Activated CD4-positive, alpha-beta memory T cell treated with anti-CD3 and anti-CD28 coated beads for 36 hours (primary cell): ENCODE measurements at regions not wholly inside any gene's neighbourhood (a gene's known extent, or its start where the extent isn't known, plus 50 kb on each side); places are given as distances from the start of the nearest gene placed in this dataset.
"Not testable (repeated sequence)": the region's sequence is repeated elsewhere in the genome, so short reads cannot be mapped to it uniquely, and the experiment has no call there.

Source experiments
- CTCF ChIA-PET: fragments of 350-600 bp; sonication (Branson Sonifier 250); formaldehyde crosslinking; loops from one replicate; lab custom pipeline; 2021; ENCODE audit warnings: antibody characterized with exemption, inconsistent platforms; lab: Charles Lee
- POLR2A ChIA-PET: fragments of 350-600 bp; sonication (Branson Sonifier 250); formaldehyde crosslinking; loops from one replicate; lab custom pipeline; 2021; ENCODE audit warnings: antibody characterized with exemption; lab: Charles Lee
- DNase-seq: peaks from one replicate; pipeline ENCODE4 v3.0.0-alpha.2; 2020
- H3K27ac Mint-ChIP-seq: one replicate; pipeline ENCODE4 v1.8.0; 2021; ENCODE audit warnings: mixed read lengths
- H3K27me3 Mint-ChIP-seq: one replicate; pipeline ENCODE4 v1.8.0; 2021; ENCODE audit warnings: mixed read lengths
- H3K36me3 Mint-ChIP-seq: one replicate; pipeline ENCODE4 v1.8.0; 2021; ENCODE audit warnings: mixed read lengths
- H3K4me1 Mint-ChIP-seq: one replicate; pipeline ENCODE4 v1.8.0; 2021; ENCODE audit warnings: low read depth, mixed read lengths
- H3K4me3 Mint-ChIP-seq: one replicate; pipeline ENCODE4 v1.8.0; 2021; ENCODE audit warnings: mild to moderate bottlenecking, mixed read lengths
- H3K9me3 Mint-ChIP-seq: one replicate; pipeline ENCODE4 v1.8.0; 2021; ENCODE audit warnings: mixed read lengths
- intact Hi-C: fragments of 100-400 bp; cut with micrococcal nuclease; formaldehyde crosslinking; loops from one replicate; pipeline ENCODE4 v1.15.1; 2023

DNA sequence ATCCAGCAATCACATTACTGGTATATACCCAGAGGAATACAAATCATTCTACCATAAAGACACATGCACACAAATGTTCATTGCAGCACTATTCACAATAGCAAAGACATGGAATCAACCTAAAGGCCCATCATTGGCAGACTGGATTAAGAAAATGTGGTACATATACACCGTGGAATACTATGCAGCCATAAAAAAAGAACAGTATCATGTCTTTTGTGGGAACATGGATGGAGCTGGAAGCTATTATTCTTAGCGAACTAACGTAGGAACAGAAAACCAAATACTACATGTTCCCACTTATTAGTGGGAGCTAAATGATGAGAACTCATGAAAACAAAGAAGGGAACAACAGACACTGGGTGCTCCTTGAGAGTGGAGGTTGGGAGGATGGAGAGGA lies 60.9 kb downstream of the PGRMC1 start:
- H3K36me3 Mint-ChIP-seq, POLR2A ChIA-PET: not testable (repeated sequence)

DNA sequence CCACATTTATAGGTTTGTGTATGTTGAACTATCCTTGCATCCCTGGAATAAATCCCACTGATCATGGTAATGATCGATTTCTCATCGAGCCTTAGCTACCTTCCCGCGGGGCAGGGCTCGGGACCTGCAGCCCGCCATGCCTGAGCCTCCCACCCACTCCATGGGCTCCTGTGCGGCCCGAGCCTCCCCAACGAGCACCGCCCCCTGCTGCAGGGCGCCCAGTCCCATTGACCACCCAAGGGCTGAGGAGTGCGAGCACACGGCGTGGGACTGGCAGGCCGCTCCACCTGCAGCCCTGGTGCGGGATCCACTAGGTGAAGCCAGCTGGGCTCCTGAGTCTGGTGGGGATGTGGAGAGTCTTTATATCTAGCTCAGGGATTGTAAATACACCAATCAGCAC lies 63.7 kb downstream of the PGRMC1 start:
- not testable (repeated sequence) for DNase-seq, H3K27ac Mint-ChIP-seq

More for the DNA sequence above, 60.9 kb downstream of the PGRMC1 start:
- H3K27me3 Mint-ChIP-seq, H3K4me1 Mint-ChIP-seq, CTCF ChIA-PET, intact Hi-C loops, H3K9me3 Mint-ChIP-seq, DNase-seq, H3K27ac Mint-ChIP-seq, H3K4me3 Mint-ChIP-seq: not testable (repeated sequence)

DNA sequence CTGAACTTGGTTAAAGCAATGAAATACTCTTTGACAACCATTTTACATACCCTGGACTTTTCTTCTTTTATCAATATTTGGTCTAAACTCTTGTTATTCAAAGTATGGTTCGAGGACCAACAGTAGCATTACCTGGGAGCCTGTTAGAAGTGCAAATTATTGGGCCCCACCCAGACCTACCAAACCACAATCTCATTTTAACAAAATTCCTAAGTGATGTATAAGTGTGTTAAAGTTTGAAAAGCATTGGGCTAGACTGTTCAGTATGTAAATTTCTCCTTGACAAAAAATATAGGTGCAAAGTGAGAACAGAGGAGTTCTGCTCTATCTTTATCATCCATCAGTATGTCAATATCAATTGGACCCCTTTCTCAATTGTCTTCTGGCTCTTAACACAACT lies 67.1 kb downstream of the PGRMC1 start:
- Mint-ChIP-seq H3K4me1 (peaks cover 5% of the 10 kb centered on the region), H3K27me3 (no peaks in the 10 kb centered on the region), H3K36me3 (no peaks in the 10 kb centered on the region), H3K9me3 (no peaks in the 10 kb centered on the region), H3K27ac (no peak overlapping the region), H3K4me3 (no peak overlapping the region)
- intact Hi-C loops, result no loop called here
- no peak for DNase-seq
- POLR2A ChIA-PET, result no interaction called here
- CTCF ChIA-PET, result no interaction called here

More for the DNA sequence above, 63.7 kb downstream of the PGRMC1 start:
- H3K9me3 Mint-ChIP-seq, intact Hi-C loops, CTCF ChIA-PET, H3K27me3 Mint-ChIP-seq, H3K36me3 Mint-ChIP-seq, H3K4me1 Mint-ChIP-seq, POLR2A ChIA-PET, H3K4me3 Mint-ChIP-seq: not testable (repeated sequence)

DNA sequence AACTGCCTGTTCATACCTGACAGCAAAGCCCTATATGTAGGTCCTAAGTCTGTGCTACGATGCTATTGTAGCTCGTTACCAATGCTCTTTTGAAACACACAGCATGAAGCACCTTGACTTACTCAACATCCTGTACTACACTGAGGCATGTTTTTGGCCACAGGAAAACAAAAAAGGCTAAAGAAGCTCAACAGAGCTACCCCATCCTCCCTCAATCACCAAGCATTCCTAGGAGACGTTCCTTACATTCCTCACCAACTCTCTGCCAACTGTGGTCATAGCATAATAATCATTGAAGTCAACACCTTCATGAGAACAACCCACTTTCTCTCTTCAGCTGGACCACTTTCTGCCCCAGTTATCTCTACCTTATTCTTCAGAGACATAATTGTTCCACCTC lies 73.7 kb upstream of the SLC25A43 start:
- no peaks in the 10 kb centered on the region for H3K36me3 Mint-ChIP-seq
- intact Hi-C loops, result no loop called here
- no peaks in the 10 kb centered on the region for H3K27me3 Mint-ChIP-seq
- ChIA-PET CTCF (no interaction called here), POLR2A (no interaction called here)
- H3K4me1 Mint-ChIP-seq, result no peaks in the 10 kb centered on the region
- H3K4me3 Mint-ChIP-seq, result no peak overlapping the region
- no peaks in the 10 kb centered on the region for H3K9me3 Mint-ChIP-seq
- H3K27ac Mint-ChIP-seq, result no peak overlapping the region
- DNase-seq, result no peak

DNA sequence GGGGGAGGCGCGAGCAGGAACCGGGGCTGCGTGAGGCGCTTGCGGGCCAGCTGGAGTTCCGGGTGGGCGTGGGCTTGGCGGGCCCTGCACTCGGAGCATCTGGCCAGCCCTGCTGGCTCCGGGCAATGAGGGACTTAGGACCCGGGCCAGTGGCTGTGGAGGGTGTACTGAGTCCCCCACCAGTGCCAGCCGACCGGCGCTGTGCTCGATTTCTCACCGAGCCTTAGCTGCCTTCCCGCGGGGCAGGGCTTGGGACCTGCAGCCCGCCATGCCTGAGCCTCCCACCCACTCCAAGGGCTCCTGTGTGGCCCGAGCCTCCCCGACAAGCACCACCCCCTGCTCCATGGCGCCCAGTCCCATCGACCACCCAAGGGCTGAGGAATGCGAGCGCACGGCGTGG lies 67.3 kb upstream of the SLC25A43 start:
- POLR2A ChIA-PET, intact Hi-C loops, H3K4me1 Mint-ChIP-seq, H3K27ac Mint-ChIP-seq, H3K4me3 Mint-ChIP-seq, H3K9me3 Mint-ChIP-seq, H3K27me3 Mint-ChIP-seq, H3K36me3 Mint-ChIP-seq, CTCF ChIA-PET, DNase-seq: not testable (repeated sequence)

DNA sequence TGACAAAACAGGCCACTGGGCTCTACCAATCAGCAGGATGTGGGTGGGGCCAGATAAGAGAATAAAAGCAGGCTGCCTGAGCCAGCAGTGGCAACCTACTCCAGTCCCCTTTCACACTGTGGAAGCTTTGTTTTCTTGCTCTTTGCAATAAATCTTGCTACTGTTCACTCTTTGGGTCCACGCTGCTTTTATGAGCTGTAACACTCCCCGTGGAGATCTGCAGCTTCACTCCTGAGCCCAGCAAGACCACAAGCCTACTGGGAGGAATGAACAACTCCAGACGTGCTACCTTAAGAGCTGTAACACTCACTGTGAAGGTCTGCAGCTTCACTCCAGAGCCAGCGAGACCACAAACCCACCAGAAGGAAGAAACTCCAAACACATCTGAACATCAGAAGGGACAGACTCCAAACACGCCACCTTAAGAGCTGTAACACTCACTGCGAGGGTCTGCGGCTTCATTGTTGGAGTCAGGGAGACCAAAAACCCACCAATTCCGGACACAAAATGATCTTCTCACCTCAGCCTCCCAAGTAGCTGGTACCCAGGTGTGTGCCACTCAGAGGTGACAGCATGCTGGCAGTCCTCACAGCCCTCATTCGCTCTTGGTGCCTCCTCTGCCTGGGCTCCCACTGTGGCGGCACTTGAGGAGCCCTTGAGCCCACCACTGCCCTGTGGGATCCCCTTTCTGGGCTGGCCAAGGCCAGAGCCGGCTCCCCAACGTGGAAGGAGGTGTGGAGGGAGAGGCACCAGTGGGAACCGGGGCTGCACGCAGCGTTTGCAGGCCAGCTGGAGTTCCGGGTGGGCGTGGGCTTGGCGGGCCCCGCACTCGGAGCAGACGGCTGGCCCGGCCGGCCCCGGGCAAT lies 66.0 kb upstream of the SLC25A43 start:
- H3K27ac Mint-ChIP-seq, H3K9me3 Mint-ChIP-seq, H3K36me3 Mint-ChIP-seq, POLR2A ChIA-PET, DNase-seq, intact Hi-C loops, H3K4me3 Mint-ChIP-seq, CTCF ChIA-PET, H3K4me1 Mint-ChIP-seq, H3K27me3 Mint-ChIP-seq: not testable (repeated sequence)

DNA sequence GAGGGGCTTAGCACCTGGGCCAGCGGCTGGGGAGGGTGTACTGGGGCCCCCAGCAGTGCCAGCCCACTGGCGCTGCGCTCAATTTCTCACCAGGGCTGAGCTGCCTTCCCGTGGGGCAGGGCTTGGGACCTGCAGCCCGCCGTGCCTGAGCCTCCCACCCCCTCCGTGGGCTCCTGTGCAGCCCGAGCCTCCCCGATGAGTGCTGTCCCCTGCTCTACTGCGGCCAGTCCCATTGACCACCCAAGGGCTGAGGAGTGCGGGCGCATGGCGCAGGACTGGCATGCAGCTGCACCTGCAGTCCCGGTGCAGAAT lies 65.5 kb upstream of the SLC25A43 start:
- H3K36me3 Mint-ChIP-seq, H3K9me3 Mint-ChIP-seq, H3K27ac Mint-ChIP-seq, H3K4me3 Mint-ChIP-seq, POLR2A ChIA-PET, intact Hi-C loops, CTCF ChIA-PET, DNase-seq, H3K4me1 Mint-ChIP-seq, H3K27me3 Mint-ChIP-seq: not testable (repeated sequence)

DNA sequence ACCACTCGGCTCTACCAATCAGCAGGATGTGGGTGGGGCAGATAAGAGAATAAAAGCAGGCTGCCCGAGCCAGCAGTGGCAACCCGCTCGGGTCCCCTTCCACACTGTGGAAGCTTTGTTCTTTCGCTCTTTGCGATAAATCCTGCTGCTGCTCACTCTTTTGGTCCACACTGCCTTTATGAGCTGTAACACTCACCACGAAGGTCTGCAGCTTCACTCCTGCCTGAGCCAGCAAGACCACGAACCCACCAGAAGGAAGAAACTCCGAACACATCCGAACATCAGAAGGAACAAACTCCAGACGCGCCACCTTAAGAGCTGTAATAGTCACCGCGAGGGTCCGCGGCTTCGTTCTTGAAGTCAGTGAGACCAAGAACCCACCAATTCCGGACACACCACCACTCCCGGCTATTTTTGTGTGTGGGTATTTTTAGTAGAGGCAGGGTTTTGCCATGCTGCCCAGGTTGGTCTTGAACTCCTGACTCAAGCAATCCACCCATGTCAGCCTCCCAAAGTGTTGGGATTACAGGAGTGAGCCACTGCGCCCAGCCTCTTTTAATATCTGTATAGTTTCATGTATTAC lies 64.6 kb upstream of the SLC25A43 start:
- intact Hi-C loops, H3K9me3 Mint-ChIP-seq, DNase-seq, H3K36me3 Mint-ChIP-seq, H3K27me3 Mint-ChIP-seq, POLR2A ChIA-PET, H3K27ac Mint-ChIP-seq, H3K4me1 Mint-ChIP-seq, H3K4me3 Mint-ChIP-seq, CTCF ChIA-PET: not testable (repeated sequence)

DNA sequence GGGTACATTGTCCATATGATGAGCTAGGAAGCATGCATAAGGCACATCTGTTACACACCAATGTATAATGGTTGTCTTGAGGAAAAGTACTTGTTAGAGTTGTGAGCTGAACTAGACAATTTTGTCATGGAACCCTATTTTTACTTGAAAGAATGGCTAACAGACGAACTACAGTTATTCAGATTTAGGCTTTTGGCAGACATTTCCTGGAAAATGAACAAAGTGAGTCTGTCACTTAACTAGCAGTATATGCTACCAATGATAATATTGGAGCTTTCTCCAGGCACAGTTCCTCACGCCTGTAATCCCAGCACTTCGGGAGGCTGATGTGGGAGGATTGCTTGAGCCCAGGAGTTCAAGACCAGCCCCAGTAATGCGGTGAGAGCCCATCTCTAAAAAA lies 61.9 kb upstream of the SLC25A43 start:
- intact Hi-C loops, result no loop called here
- Mint-ChIP-seq H3K27ac (no peak overlapping the region), H3K9me3 (no peaks in the 10 kb centered on the region), H3K27me3 (peaks cover 5% of the 10 kb centered on the region), H3K4me1 (no peaks in the 10 kb centered on the region), H3K4me3 (no peak overlapping the region), H3K36me3 (no peaks in the 10 kb centered on the region)
- ChIA-PET CTCF (no interaction called here), POLR2A (no interaction called here)
- no peak for DNase-seq

DNA sequence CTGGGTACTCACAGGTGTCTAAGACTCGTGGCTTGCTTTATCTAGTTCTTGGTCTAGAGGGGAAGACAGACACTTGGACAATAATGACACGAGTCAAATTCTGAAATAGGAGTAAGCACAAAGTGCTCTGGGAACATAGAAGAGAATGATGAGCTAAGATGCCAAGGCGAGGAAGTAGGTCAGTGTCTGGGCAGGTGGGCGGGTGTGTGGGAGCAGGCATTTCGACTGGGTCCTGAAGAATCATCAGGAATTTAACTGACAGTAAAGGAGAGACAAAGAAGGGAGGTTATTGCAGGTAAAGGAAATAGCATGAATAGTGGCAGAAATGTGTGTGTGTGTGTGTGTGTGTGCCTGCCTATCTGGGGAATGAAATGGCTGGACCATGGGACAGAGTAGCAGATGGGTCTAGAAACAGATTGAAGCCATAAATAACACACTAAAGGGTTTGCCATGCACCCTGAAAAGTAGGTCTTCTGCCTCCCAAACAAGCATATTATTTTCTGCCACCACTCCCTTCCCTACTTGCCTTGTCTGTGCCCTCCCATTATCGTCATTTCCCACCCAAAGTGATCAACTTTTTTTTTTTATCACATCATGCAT lies 58.4 kb upstream of the SLC25A43 start:
- Mint-ChIP-seq H3K27me3 (peaks cover 5% of the 10 kb centered on the region), H3K27ac (no peak overlapping the region)

DNA sequence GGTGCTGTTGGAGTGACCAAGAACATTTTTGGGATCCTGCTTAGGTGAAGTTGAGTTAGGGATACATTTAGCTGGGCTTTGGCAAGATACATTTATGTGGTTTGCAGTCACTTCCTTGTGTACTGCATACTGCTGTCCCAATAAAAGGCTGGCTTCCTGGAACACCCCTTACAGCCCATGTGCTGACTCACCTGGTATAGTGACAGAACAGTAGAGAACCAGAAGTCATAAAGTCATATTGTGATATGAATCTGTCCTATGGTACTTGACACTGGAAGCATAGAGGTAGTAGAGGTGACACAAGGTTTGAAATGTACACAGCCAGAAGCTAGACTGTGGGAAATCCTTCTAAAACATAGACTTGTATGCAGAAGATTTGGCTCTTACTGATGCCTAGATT lies 55.3 kb upstream of the SLC25A43 start:
- H3K9me3 Mint-ChIP-seq, result no peaks in the 10 kb centered on the region
- H3K27ac Mint-ChIP-seq, result no peak overlapping the region
- POLR2A ChIA-PET, result no interaction called here
- intact Hi-C loops, result no loop called here
- DNase-seq, result peak; percentile 8
- H3K4me3 Mint-ChIP-seq, result no peak overlapping the region
- H3K4me1 Mint-ChIP-seq, result no peaks in the 10 kb centered on the region
- H3K36me3 Mint-ChIP-seq, result no peaks in the 10 kb centered on the region
- H3K27me3 Mint-ChIP-seq, result peaks cover 5% of the 10 kb centered on the region
- CTCF ChIA-PET, result no interaction called here

More for the DNA sequence above, 58.4 kb upstream of the SLC25A43 start:
- no peak for DNase-seq
- H3K4me3 Mint-ChIP-seq, result no peak overlapping the region
- ChIA-PET POLR2A (no interaction called here), CTCF (no interaction called here)
- H3K4me1 Mint-ChIP-seq, result no peaks in the 10 kb centered on the region
- H3K36me3 Mint-ChIP-seq, result no peaks in the 10 kb centered on the region
- intact Hi-C loops, result no loop called here
- H3K9me3 Mint-ChIP-seq, result no peaks in the 10 kb centered on the region
